ENCODE measurements at regions not wholly inside any gene's neighbourhood (a gene's known extent, or its start where the extent isn't known, plus 50 kb on each side); places are given as distances from the start of the nearest gene placed in this dataset.

GRCh38 chr1:184210031-184210430 is 158.5 kb downstream of the TSEN15 start:
- TF ChIP-seq CTCF (IDR thresholded peaks at IDR 0.05 in 8 of 11, conservative IDR thresholded peaks at IDR 0.05 in 3 of 11) = no peak
- TF ChIP-seq POLR2AphosphoS5 (IDR thresholded peaks at IDR 0.05) = no peak

Measured in spleen (tissue), 7 donors.